Left ventricle myocardium superior (tissue), 1 donor: ENCODE measurements at regions not wholly inside any gene's neighbourhood (a gene's known extent, or its start where the extent isn't known, plus 50 kb on each side); places are given as distances from the start of the nearest gene placed in this dataset.

Experiments used
- ATAC-seq: fragments of 200-7000 bp; cut with Tn5 transposase; one replicate; pipeline ENCODE4 v1.9.1; 2020; ENCODE audit warnings: mild to moderate bottlenecking, moderate library complexity
- DNase-seq: peaks from one replicate; pipeline ENCODE4 v3.0.0-alpha.2; 2020
- intact Hi-C: fragments of 100-400 bp; cut with micrococcal nuclease; formaldehyde crosslinking; loops from one replicate; pipeline ENCODE4 v1.11.0; 2022
- donor health status: DM: no; HTN: yes; CAD: no; lungs with severe emphysema.

- ATAC-seq (no peak), DNase-seq (peak; percentile 15)
- intact Hi-C loops: no loop called here
Measured at GRCh38 chr22:49618677-49618953, 209.1 kb downstream of the BRD1 start.

GRCh38 chr22:49617866-49618676 lies 209.6 kb downstream of the BRD1 start:
- ATAC-seq: no peak
- DNase-seq: peak; percentile 18
- intact Hi-C loops: no loop called here

GRCh38 chr22:49617264-49617663 lies 210.4 kb downstream of the BRD1 start:
- DNase-seq (no peak), ATAC-seq (no peak)
- intact Hi-C loops: no loop called here

- DNase-seq: peak; percentile 19
- intact Hi-C loops: no loop called here
- no peak for ATAC-seq
Measured at GRCh38 chr22:49616356-49617231, 211.1 kb downstream of the BRD1 start.

GRCh38 chr22:49614966-49615965 lies 212.4 kb downstream of the BRD1 start:
- ATAC-seq (no peak), DNase-seq (peak; percentile 24)
- intact Hi-C loops: no loop called here

- intact Hi-C loops: no loop called here
- DNase-seq (no peak), ATAC-seq (no peak)
Measured at GRCh38 chr22:49613511-49614270, 214.0 kb downstream of the BRD1 start.

GRCh38 chr22:49613108-49613507 lies 214.6 kb downstream of the BRD1 start:
- intact Hi-C loops: no loop called here
- DNase-seq: no peak
- no peak for ATAC-seq

- peak; percentile 18 for DNase-seq
- intact Hi-C loops: no loop called here
- no peak for ATAC-seq
Measured at GRCh38 chr22:49609207-49609876, 218.3 kb downstream of the BRD1 start.

GRCh38 chr22:49608660-49609059 lies 219.0 kb downstream of the BRD1 start:
- no peak for DNase-seq
- intact Hi-C loops: no loop called here

GRCh38 chr22:49608228-49608627 lies 219.4 kb downstream of the BRD1 start:
- intact Hi-C loops: no loop called here
- DNase-seq (no peak), ATAC-seq (no peak)

More at GRCh38 chr22:49608660-49609059, 219.0 kb downstream of the BRD1 start:
- ATAC-seq: no peak

GRCh38 chr22:49607821-49608220 lies 219.9 kb downstream of the BRD1 start:
- intact Hi-C loops: no loop called here
- DNase-seq: peak; percentile 9
- ATAC-seq: no peak

- intact Hi-C loops: no loop called here
- ATAC-seq: no peak
- DNase-seq: no peak
Measured at GRCh38 chr22:49606562-49607290, 220.9 kb downstream of the BRD1 start.

GRCh38 chr22:49604732-49605302 lies 222.9 kb downstream of the BRD1 start:
- intact Hi-C loops: no loop called here
- ATAC-seq: no peak

GRCh38 chr22:49603016-49603415 lies 224.7 kb downstream of the BRD1 start:
- intact Hi-C loops: no loop called here
- no peak for ATAC-seq

More at GRCh38 chr22:49604732-49605302, 222.9 kb downstream of the BRD1 start:
- no peak for DNase-seq

GRCh38 chr22:49602481-49602880 lies 225.2 kb downstream of the BRD1 start:
- intact Hi-C loops: no loop called here
- DNase-seq: no peak
- ATAC-seq: no peak

More at GRCh38 chr22:49603016-49603415, 224.7 kb downstream of the BRD1 start:
- no peak for DNase-seq

- no peak for ATAC-seq
- intact Hi-C loops: no loop called here
- DNase-seq: no peak
Measured at GRCh38 chr22:49601614-49602321, 225.9 kb downstream of the BRD1 start.
